ENCODE measurements at regions not wholly inside any gene's neighbourhood (a gene's known extent, or its start where the extent isn't known, plus 50 kb on each side); places are given as distances from the start of the nearest gene placed in this dataset.
A peak's percentile ranks its signal among the peaks of the same experiment; 100 is the strongest.

- no peak overlapping the region for H3K27ac Mint-ChIP-seq (ENCODE audit: unreplicated experiment)
- no peak overlapping the region for H3K4me3 Mint-ChIP-seq (ENCODE audit: unreplicated experiment)
- no peaks in the 10 kb centered on the region for H3K36me3 Mint-ChIP-seq (ENCODE audit: unreplicated experiment)
- H3K27me3 Mint-ChIP-seq (ENCODE audit: unreplicated experiment): peaks cover 2% of the 10 kb centered on the region
- DNase-seq (ENCODE audit: extremely low spot score, unreplicated experiment): no peak
- TF ChIP-seq, protein P1, sequence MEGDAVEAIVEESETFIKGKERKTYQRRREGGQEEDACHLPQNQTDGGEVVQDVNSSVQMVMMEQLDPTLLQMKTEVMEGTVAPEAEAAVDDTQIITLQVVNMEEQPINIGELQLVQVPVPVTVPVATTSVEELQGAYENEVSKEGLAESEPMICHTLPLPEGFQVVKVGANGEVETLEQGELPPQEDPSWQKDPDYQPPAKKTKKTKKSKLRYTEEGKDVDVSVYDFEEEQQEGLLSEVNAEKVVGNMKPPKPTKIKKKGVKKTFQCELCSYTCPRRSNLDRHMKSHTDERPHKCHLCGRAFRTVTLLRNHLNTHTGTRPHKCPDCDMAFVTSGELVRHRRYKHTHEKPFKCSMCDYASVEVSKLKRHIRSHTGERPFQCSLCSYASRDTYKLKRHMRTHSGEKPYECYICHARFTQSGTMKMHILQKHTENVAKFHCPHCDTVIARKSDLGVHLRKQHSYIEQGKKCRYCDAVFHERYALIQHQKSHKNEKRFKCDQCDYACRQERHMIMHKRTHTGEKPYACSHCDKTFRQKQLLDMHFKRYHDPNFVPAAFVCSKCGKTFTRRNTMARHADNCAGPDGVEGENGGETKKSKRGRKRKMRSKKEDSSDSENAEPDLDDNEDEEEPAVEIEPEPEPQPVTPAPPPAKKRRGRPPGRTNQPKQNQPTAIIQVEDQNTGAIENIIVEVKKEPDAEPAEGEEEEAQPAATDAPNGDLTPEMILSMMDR (IDR thresholded peaks at IDR 0.05): no peak
- H3K9me3 Mint-ChIP-seq (ENCODE audit: unreplicated experiment): no peaks in the 10 kb centered on the region
- H3K4me1 Mint-ChIP-seq (ENCODE audit: unreplicated experiment): peaks cover 36% of the 10 kb centered on the region
Measured at GRCh38 chr9:115202181-115202580, 84.2 kb upstream of the TNC start.

DNA sequence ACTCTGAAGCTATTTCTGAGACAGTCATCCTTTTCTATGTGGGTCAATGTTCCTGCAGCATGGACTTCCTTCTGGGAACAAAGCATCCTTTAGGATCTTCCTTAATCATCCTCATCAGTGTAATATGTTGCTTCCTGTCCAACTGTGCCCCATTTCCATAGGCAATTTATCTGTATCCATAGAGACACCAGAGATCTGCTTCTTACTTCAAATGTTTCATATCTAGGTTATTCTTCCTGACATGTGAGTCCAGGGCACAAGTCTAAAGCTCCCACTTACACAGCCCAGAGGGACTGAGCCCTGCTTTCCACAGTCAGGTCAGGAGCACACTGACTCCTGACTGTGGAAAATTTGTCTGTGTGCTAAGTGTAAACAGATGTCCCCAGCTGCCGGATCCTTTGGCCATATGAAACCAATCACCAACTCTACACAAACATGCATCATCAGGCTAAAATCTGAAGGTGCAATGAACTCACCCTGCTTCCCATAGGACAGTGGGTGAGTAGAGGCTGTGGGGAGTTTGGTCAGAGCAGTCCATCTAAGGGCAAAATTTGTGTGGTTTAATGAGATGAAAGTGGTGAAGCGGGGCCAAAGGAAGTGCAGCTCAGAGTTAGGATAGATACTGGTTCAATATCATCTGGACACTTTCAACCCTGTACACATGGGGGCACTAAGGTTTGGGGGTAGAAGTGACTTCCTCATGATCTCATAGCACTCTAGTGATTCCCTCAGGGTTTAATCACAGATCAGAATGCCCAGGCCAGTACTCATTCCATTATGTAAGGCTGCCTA lies 85.2 kb upstream of the TNC start:
- Mint-ChIP-seq H3K9me3 (ENCODE audit: unreplicated experiment) (no peaks in the 10 kb centered on the region), H3K4me1 (ENCODE audit: unreplicated experiment) (peaks cover 39% of the 10 kb centered on the region), H3K36me3 (ENCODE audit: unreplicated experiment) (no peaks in the 10 kb centered on the region), H3K27ac (ENCODE audit: unreplicated experiment) (peak overlapping the region; percentile 57), H3K4me3 (ENCODE audit: unreplicated experiment) (no peak overlapping the region), H3K27me3 (ENCODE audit: unreplicated experiment) (peaks cover 2% of the 10 kb centered on the region)
- TF ChIP-seq, protein P1 (IDR thresholded peaks at IDR 0.05): no peak
- DNase-seq (ENCODE audit: extremely low spot score, unreplicated experiment): no peak

GRCh38 chr9:115204904-115205453 lies 87.0 kb upstream of the TNC start:
- TF ChIP-seq, protein P1 (IDR thresholded peaks at IDR 0.05): no peak
- no peak overlapping the region for H3K4me3 Mint-ChIP-seq (ENCODE audit: unreplicated experiment)
- peaks cover 42% of the 10 kb centered on the region for H3K4me1 Mint-ChIP-seq (ENCODE audit: unreplicated experiment)
- no peak for DNase-seq (ENCODE audit: extremely low spot score, unreplicated experiment)
- peaks cover 2% of the 10 kb centered on the region for H3K27me3 Mint-ChIP-seq (ENCODE audit: unreplicated experiment)
- H3K36me3 Mint-ChIP-seq (ENCODE audit: unreplicated experiment): no peaks in the 10 kb centered on the region
- H3K27ac Mint-ChIP-seq (ENCODE audit: unreplicated experiment): no peak overlapping the region
- H3K9me3 Mint-ChIP-seq (ENCODE audit: unreplicated experiment): no peaks in the 10 kb centered on the region

DNA sequence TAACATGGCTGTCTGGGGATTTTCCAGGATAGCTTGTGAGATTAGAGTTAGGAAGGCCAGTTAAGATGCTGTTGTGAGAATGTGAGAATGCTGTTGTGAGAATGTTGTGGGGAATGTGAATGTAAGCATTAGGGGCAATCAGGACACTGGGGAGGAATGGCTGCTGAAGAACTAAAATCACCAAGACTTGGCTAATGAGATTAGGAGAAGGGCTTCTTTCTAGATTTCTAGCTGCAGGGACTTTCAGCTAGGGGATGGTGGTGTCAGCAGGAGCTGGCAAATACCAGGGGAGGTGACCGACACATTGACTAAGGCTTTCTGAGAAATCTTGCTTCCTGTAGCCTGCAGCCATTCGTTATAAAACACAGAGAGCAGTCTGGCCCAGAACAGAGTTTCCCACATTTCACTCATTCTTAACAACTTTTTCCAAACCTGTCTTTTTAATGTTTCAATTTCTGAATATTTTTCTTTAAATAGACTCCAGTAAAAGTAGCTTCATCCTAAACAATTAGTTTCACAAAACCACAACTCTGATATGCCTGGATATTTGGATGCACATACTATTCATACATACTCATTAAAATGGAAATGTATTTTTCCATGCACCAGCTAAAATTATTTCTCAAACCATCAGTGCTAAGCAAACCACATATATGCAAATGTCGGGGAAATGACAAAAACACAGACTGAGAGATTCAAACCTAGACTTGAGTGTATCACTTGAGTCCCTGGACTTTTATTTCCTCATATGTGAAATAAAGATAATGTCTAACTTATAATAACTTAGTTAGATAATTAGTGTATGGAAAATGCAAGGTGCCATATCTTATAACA lies 89.3 kb upstream of the TNC start:
- Mint-ChIP-seq H3K9me3 (ENCODE audit: unreplicated experiment) (no peaks in the 10 kb centered on the region), H3K27me3 (ENCODE audit: unreplicated experiment) (no peaks in the 10 kb centered on the region), H3K36me3 (ENCODE audit: unreplicated experiment) (no peaks in the 10 kb centered on the region), H3K4me1 (ENCODE audit: unreplicated experiment) (peaks cover 42% of the 10 kb centered on the region), H3K27ac (ENCODE audit: unreplicated experiment) (peak overlapping the region; percentile 6), H3K4me3 (ENCODE audit: unreplicated experiment) (no peak overlapping the region)
- TF ChIP-seq, protein P1 (IDR thresholded peaks at IDR 0.05): no peak
- no peak for DNase-seq (ENCODE audit: extremely low spot score, unreplicated experiment)

DNA sequence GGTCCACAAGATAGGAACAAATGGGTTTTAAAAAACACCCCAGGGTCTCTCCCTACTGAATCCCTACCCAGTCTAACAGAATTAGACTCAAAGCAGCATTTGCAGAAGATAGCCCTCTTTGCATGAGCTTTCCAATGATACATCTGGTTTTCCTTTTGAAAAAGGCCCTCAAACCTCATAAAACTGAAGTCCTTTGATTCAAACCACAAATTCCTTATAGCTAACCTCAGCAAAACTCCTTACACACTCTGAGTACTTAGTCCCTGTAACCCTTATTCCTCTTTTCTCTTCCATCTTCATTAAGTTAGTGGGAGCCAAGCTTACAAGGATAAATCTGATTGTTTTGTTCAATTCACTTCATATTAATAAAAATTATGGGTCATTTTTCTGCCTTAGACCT lies 90.5 kb upstream of the TNC start:
- TF ChIP-seq, protein P1 (IDR thresholded peaks at IDR 0.05): no peak
- Mint-ChIP-seq H3K36me3 (ENCODE audit: unreplicated experiment) (no peaks in the 10 kb centered on the region), H3K27me3 (ENCODE audit: unreplicated experiment) (no peaks in the 10 kb centered on the region), H3K27ac (ENCODE audit: unreplicated experiment) (no peak overlapping the region), H3K4me3 (ENCODE audit: unreplicated experiment) (no peak overlapping the region), H3K9me3 (ENCODE audit: unreplicated experiment) (no peaks in the 10 kb centered on the region), H3K4me1 (ENCODE audit: unreplicated experiment) (peaks cover 31% of the 10 kb centered on the region)
- no peak for DNase-seq (ENCODE audit: extremely low spot score, unreplicated experiment)
